GM18858 (cell line): ENCODE measurements at regions not wholly inside any gene's neighbourhood (a gene's known extent, or its start where the extent isn't known, plus 50 kb on each side); places are given as distances from the start of the nearest gene placed in this dataset.
"Not testable (repeated sequence)": the region's sequence is repeated elsewhere in the genome, so short reads cannot be mapped to it uniquely, and the experiment has no call there.

ENCODE experiments used
- ATAC-seq: cut with Tn5 transposase; IDR thresholded peaks from one replicate; pipeline ENCODE4 v1.9.1; 2021; ENCODE audit not compliant: unreplicated experiment

- ATAC-seq: no peak
Observed at GRCh38 chr4:122100508-122100907, 51.6 kb upstream of the BLTP1 start.

GRCh38 chr4:122099896-122100295, 52.2 kb upstream of the BLTP1 start:
- no peak for ATAC-seq

- no peak for ATAC-seq
Observed at GRCh38 chr4:122091836-122092405, 60.2 kb upstream of the BLTP1 start.

- ATAC-seq: no peak
Observed at GRCh38 chr4:122091397-122091796, 60.7 kb upstream of the BLTP1 start.

- ATAC-seq: no peak
Observed at GRCh38 chr4:122090989-122091388, 61.1 kb upstream of the BLTP1 start.

GRCh38 chr4:122086338-122087065, 65.6 kb upstream of the BLTP1 start:
- no peak for ATAC-seq

- ATAC-seq: no peak
Observed at GRCh38 chr4:122083989-122084388, 68.1 kb upstream of the BLTP1 start.

GRCh38 chr4:122083351-122083750, 68.8 kb upstream of the BLTP1 start:
- ATAC-seq: no peak

GRCh38 chr4:122082661-122083060, 69.5 kb upstream of the BLTP1 start:
- no peak for ATAC-seq

GRCh38 chr4:122077653-122078052, 74.5 kb upstream of the BLTP1 start:
- not testable (repeated sequence) for ATAC-seq

- not testable (repeated sequence) for ATAC-seq
Observed at GRCh38 chr4:122076835-122077234, 75.3 kb upstream of the BLTP1 start.

GRCh38 chr4:122073615-122074014, 78.5 kb upstream of the BLTP1 start:
- no peak for ATAC-seq

- no peak for ATAC-seq
Observed at GRCh38 chr4:122065915-122066314, 86.2 kb upstream of the BLTP1 start.

- no peak for ATAC-seq
Observed at GRCh38 chr4:122065149-122065548, 87.0 kb upstream of the BLTP1 start.

GRCh38 chr4:122053186-122053585, 98.9 kb upstream of the BLTP1 start:
- no peak for ATAC-seq

- ATAC-seq: no peak
Observed at GRCh38 chr4:122052677-122053076, 99.5 kb upstream of the BLTP1 start.

- ATAC-seq: no peak
Observed at GRCh38 chr4:122050841-122051240, 99.0 kb upstream of the TRPC3 start.

GRCh38 chr4:122047456-122048425, 95.9 kb upstream of the TRPC3 start:
- no peak for ATAC-seq

- no peak for ATAC-seq
Observed at GRCh38 chr4:122046255-122046654, 94.4 kb upstream of the TRPC3 start.

- ATAC-seq: no peak
Observed at GRCh38 chr4:122045533-122045932, 93.7 kb upstream of the TRPC3 start.

GRCh38 chr4:122044501-122044900, 92.6 kb upstream of the TRPC3 start:
- ATAC-seq: no peak

GRCh38 chr4:122041312-122041711, 89.5 kb upstream of the TRPC3 start:
- ATAC-seq: no peak
